ENCODE measurements at regions not wholly inside any gene's neighbourhood (a gene's known extent, or its start where the extent isn't known, plus 50 kb on each side); places are given as distances from the start of the nearest gene placed in this dataset.

DNA sequence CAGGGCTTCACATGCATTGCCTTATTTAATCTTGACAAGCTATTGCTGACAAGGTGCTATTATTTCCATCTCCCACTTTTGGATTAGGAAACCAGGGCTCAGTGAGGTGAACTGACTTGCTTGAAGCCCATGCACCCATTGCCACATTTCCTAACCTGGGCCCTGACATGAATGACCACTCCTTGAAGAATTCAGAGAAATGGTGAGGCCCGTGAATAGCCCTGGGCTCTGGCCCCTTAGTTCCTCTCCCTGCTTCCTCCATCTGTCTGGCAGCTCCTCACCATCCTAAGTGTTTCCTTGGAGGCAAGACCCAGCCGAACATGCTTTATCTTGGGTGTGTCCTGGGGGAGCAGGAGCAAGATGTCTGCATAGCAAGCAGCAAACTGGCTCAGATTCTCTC lies 56.1 kb upstream of the NECTIN1 start:
- no peak overlapping the region for H3K4me3 Mint-ChIP-seq
- POLR2A ChIA-PET, result no interaction called here
- DNase-seq, result no peak
- ATAC-seq, result no peak
- peaks cover 7 to 36% (median 25%) of the 10 kb centered on the region in 5 donors for H3K27me3 Mint-ChIP-seq
- H3K4me1 Mint-ChIP-seq, result no peaks in the 10 kb centered on the region
- no peak overlapping the region for H3K27ac Mint-ChIP-seq
- no peaks in the 10 kb centered on the region for H3K9me3 Mint-ChIP-seq
- no peaks in the 10 kb centered on the region for H3K36me3 Mint-ChIP-seq

DNA sequence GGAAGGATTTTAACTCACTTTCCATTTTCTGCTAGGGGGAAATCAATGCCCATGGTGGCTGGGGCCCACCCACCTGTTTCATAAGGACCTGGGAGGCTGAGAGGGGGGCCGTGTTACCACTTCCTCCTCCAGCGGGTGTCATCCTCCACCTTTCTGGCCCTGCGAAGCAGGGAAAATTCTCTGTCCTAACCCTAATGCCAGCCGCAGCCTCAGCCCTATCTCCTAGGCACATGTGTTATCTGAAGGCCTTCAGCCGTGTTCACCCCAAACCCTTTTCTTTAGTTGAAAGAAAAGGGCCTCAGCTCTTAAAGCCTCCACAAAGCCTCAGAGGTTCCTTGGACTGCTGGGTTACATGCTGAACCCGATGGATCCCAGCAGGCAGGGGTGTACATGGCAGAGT lies 55.4 kb upstream of the NECTIN1 start:
- no peak for ATAC-seq
- no peak overlapping the region for H3K27ac Mint-ChIP-seq
- H3K4me3 Mint-ChIP-seq, result no peak overlapping the region
- DNase-seq, result no peak
- H3K27me3 Mint-ChIP-seq, result peaks cover 7 to 36% (median 25%) of the 10 kb centered on the region in 5 donors
- POLR2A ChIA-PET, result no interaction called here
- H3K9me3 Mint-ChIP-seq, result no peaks in the 10 kb centered on the region
- H3K4me1 Mint-ChIP-seq, result no peaks in the 10 kb centered on the region
- no peaks in the 10 kb centered on the region for H3K36me3 Mint-ChIP-seq

DNA sequence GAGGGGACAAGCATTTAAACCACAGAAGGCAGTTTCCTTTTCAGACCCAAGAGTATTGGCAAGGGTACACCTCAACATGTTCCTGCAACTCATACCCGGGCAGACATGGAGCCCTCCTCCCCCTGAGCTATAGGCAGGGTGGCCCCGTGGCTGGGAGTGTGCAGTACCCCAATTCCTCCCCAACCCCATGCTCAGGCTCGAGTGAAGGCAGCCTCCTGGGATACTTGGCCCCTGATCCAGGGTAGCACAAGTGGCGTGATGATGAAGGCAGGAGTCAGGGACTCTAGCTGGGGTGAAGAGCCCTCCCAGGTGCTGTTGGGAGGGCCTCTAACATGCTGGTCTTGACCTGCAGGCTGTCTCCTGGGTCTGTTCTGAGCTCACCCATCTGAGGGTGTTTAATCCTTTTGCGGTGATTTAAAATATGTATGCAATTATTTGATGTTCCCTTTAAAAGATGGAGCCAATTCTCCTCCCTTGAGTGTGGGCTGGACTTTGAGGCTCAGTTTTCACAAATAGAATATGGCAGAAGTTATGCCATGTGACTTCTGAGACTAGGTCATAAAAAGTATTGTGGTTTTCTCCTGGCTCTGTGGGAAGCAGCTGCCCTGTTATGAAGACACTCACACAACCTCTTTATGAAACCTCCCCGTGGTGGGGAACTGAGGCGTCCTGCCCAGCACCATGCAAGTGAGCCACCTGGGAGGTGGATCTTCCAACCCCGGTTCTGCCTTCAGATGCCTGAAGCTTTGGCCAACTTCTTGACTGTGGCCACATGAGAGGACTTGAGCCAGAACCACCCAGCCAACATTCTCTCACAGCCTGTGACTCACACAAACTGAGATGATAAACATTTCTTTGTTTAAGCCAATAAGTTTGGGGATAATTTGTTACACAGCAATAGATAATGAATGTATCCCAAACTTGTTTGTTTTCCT lies 54.7 kb upstream of the NECTIN1 start:
- H3K36me3 Mint-ChIP-seq, result no peaks in the 10 kb centered on the region
- POLR2A ChIA-PET, result no interaction called here
- ATAC-seq (no peak), DNase-seq (no peak)
- H3K4me1 Mint-ChIP-seq, result no peaks in the 10 kb centered on the region
- H3K27me3 Mint-ChIP-seq, result peaks cover 7 to 33% (median 25%) of the 10 kb centered on the region in 5 donors
- H3K4me3 Mint-ChIP-seq, result no peak overlapping the region
- H3K27ac Mint-ChIP-seq, result no peak overlapping the region
- no peaks in the 10 kb centered on the region for H3K9me3 Mint-ChIP-seq

DNA sequence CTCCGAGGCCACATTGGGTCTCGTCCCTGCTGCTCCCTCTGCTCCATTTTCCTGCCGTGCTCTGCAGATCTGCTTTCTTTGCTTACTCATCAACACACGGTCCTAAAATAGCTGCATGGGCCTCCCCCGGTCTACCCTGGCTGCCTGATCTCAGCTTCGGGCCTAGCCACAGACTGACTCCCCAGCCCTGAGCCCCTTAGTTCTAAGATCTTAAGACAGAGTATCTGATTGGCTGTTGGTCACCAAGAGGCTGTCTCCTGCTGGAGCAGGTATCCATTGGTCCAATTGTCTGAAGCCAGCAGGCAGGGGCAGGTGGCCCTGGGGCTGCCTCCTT lies 53.7 kb upstream of the NECTIN1 start:
- no peaks in the 10 kb centered on the region for H3K36me3 Mint-ChIP-seq
- POLR2A ChIA-PET, result no interaction called here
- no peak overlapping the region for H3K27ac Mint-ChIP-seq
- H3K27me3 Mint-ChIP-seq, result peaks cover 7 to 29% (median 20%) of the 10 kb centered on the region in 5 donors
- DNase-seq (no peak), ATAC-seq (no peak)
- H3K4me1 Mint-ChIP-seq, result no peaks in the 10 kb centered on the region
- H3K9me3 Mint-ChIP-seq, result no peaks in the 10 kb centered on the region
- H3K4me3 Mint-ChIP-seq, result no peak overlapping the region

DNA sequence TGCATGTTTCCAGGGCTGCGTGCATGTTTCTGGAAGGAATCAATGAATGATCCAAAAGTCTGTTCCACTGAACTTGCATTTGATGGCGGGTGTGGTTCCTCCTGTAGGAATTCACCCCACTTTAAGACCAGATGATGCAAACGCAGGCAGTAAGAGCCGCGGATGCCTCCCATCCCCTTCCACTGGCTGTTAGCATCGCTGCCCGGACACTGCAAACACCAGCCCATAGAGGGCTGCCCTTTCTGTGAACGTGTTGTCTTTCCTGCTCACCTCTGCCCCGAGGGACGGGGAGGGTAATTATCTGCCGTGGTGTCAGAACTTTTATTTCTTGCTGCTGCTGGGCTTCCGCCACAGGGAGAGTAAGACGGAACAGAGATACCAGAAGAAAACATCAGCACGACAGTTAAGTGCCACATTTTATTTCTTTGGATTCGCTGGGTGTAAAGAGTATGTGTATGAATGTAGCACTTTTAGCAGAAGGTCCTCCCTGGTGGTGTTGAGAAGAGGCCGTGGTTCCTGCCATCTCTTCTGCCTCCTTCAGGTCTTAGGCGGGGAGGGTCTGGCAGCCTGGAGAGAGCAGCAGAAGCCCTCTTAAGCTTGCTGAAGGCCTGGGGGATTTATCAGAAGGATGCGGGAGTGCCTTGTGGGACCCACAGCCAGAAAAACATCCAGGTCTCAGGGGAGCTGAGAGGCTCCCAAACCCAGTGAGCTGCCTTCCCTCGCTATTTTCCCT lies 53.2 kb upstream of the NECTIN1 start:
- no peak for ATAC-seq
- DNase-seq, result no peak
- Mint-ChIP-seq H3K27me3 (peaks cover 7 to 28% (median 19%) of the 10 kb centered on the region in 5 donors), H3K4me3 (no peak overlapping the region), H3K27ac (peak overlapping the region in 1 of 10 donors; percentile 37), H3K36me3 (no peaks in the 10 kb centered on the region), H3K9me3 (no peaks in the 10 kb centered on the region), H3K4me1 (no peaks in the 10 kb centered on the region)
- POLR2A ChIA-PET, result no interaction called here

DNA sequence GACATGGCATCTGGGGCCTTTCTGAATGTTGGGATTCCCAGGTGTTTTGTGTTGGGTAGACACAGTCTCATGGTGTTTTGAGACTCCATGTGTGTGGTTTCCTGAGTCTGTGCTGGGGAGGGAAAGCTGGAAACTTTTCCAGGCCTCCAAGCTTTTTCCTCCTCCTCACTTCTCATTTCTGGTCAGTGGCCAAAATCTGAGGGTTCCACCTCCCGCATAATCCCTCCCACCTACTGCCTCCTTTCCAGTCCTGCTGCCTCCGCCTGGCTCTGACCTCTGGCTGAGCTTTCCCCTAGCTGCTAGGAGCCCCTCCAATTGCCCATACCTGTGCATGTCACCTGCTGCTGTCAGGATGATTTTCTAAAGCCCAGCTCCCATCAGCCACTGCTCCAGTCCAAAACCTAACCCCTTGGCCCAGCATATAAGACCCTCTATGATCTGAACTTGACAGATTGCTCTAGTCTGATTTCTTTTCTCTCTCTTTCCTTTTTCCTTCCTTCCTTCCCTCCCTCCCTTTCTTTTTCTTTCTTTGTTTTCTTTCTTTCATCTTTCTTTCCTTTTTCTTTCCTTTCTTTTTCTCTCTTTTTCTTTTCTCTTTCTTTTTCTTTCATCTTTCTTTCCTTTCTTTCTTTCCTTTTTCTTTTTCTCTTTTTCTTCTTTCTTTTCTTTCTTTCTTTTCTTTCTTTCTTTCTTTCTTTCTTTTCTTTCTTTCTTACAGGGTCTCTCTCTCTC lies 51.4 kb upstream of the NECTIN1 start:
- H3K27me3 Mint-ChIP-seq, result peaks cover 10 to 28% (median 20%) of the 10 kb centered on the region in 5 donors
- H3K9me3 Mint-ChIP-seq, result no peaks in the 10 kb centered on the region
- no peak for ATAC-seq
- no peak overlapping the region for H3K27ac Mint-ChIP-seq
- H3K4me1 Mint-ChIP-seq, result no peaks in the 10 kb centered on the region
- no peak overlapping the region for H3K4me3 Mint-ChIP-seq
- no peaks in the 10 kb centered on the region for H3K36me3 Mint-ChIP-seq
- DNase-seq, result no peak
- POLR2A ChIA-PET, result no interaction called here

DNA sequence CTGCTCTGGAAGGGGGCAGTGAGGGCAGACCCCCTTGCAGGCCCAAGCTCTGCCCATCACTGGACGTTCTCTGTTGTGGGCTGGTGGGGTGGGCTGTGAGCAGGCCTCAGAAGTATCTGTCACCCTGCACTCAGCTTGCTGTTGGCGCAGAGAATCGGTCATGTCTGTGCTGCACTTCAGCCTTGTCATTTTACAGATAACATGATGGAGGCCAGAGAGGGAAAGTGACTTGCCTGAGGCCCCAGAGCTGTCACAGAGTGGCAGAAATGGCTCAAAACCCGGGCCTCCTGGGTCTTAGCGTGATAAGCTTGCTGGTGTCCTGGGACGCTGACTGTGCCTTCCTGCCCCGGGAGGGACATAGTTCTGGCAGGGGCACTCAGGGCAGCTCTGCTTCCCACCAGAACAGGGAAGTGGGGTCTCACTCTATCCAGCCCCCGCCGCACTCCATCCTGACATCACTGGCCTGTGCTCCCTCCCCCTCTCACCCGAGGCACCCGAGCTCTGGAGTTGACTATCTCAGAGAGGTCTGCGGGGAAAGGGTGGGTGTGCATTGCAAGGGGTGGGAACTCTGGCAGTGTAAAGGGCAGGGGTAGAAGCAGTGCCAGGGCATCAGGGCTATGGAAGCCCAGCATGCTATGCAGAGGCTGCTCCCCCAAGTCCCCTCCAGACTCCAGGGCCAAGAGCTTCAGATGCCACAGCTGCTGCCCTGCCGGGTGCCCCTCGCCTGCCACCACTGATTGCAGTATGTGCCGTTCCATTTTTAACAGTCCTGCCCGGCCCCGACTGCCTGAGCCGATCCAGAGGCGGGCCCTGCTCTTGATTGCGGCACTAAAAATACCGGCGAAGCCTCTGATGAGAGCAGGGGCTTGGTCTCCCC lies 50.4 kb upstream of the NECTIN1 start:
- Mint-ChIP-seq H3K4me3 (no peak overlapping the region), H3K27me3 (peaks cover 10 to 28% (median 20%) of the 10 kb centered on the region in 5 donors), H3K27ac (no peak overlapping the region), H3K9me3 (peaks cover 0 to 9% (median 0%) of the 10 kb centered on the region in 9 donors), H3K36me3 (no peaks in the 10 kb centered on the region), H3K4me1 (no peaks in the 10 kb centered on the region)
- POLR2A ChIA-PET, result no interaction called here
- ATAC-seq (no peak), DNase-seq (no peak)

Measured in naive thymus-derived CD8-positive, alpha-beta T cell (primary cell).